SK-N-SH treated with all-trans-retinoic acid at 6 μM for 48 hours (cell line): ENCODE measurements at regions not wholly inside any gene's neighbourhood (a gene's known extent, or its start where the extent isn't known, plus 50 kb on each side); places are given as distances from the start of the nearest gene placed in this dataset.

ENCODE experiments used
- ATAC-seq: fragments of 200-7000 bp; cut with Tn5 transposase; 3 replicates; pipeline ENCODE4 v1.9.1; 2020; ENCODE audit warnings: mild to moderate bottlenecking, moderate library complexity
- ARNTL ChIP-seq: fragments of 450-650 bp; formaldehyde crosslinking; IDR thresholded peaks from 2 replicates; pipeline ENCODE4 v1.5.0; 2020; ENCODE audit warnings: low read depth, mild to moderate bottlenecking, moderate library complexity, borderline replicate concordance
- CREB5 ChIP-seq: fragments of 250-450 bp; sonication (Bioruptor Pico); IDR thresholded peaks from 2 replicates; pipeline ENCODE4 v1.5.1; 2020; ENCODE audit warnings: low read depth, mild to moderate bottlenecking, moderate library complexity
- CSDC2 ChIP-seq: fragments of 250-450 bp; sonication (Bioruptor Pico); IDR thresholded peaks from 2 replicates; pipeline ENCODE4 v1.5.0; 2020; ENCODE audit warnings: mild to moderate bottlenecking, moderate library complexity
- CSRNP3 ChIP-seq: fragments of 250-450 bp; sonication (Bioruptor Pico); IDR thresholded peaks from 2 replicates; pipeline ENCODE4 v1.5.1; 2021; ENCODE audit warnings: mild to moderate bottlenecking, moderate library complexity
- GLIS3 ChIP-seq: fragments of 250-450 bp; sonication (Bioruptor Pico); IDR thresholded peaks from 2 replicates; pipeline ENCODE4 v1.5.0; 2020; ENCODE audit warnings: mild to moderate bottlenecking, moderate library complexity
- ISL1 ChIP-seq: fragments of 250-450 bp; sonication (Bioruptor Pico); IDR thresholded peaks from 2 replicates; pipeline ENCODE4 v2.1.2; 2022; ENCODE audit warnings: mild to moderate bottlenecking, moderate library complexity
- OSR1 ChIP-seq: fragments of 250-450 bp; sonication (Bioruptor Pico); IDR thresholded peaks from 2 replicates; pipeline ENCODE4 v1.8.0; 2022; ENCODE audit warnings: moderate library complexity, mild to moderate bottlenecking, inconsistent platforms
- POU6F1 ChIP-seq: fragments of 250-450 bp; sonication (Bioruptor Pico); IDR thresholded peaks from 2 replicates; pipeline ENCODE4 v1.8.0; 2021; ENCODE audit warnings: low read depth, mild to moderate bottlenecking, moderate library complexity, borderline replicate concordance
- SNAI2 ChIP-seq: fragments of 250-450 bp; sonication (Bioruptor Pico); IDR thresholded peaks from 2 replicates; pipeline ENCODE4 v1.5.0; 2020; ENCODE audit warnings: mild to moderate bottlenecking, moderate library complexity
- TCF4 ChIP-seq: fragments of 250-450 bp; sonication (Bioruptor Pico); IDR thresholded peaks from 2 replicates; pipeline ENCODE4 v1.8.0; 2021; ENCODE audit warnings: mild to moderate bottlenecking, moderate library complexity, borderline replicate concordance
- TOX ChIP-seq: fragments of 250-450 bp; sonication (Bioruptor Pico); IDR thresholded peaks from 2 replicates; pipeline ENCODE4 v1.8.0; 2021; ENCODE audit warnings: mild to moderate bottlenecking, moderate library complexity, borderline replicate concordance
- TSHZ2 ChIP-seq: fragments of 250-450 bp; sonication (Bioruptor Pico); IDR thresholded peaks from 2 replicates; pipeline ENCODE4 v1.5.0; 2020; ENCODE audit warnings: mild to moderate bottlenecking, moderate library complexity
- ZC3H10 ChIP-seq: fragments of 250-450 bp; sonication (Bioruptor Pico); IDR thresholded peaks from 2 replicates; pipeline ENCODE4 v1.5.1; 2021; ENCODE audit warnings: mild to moderate bottlenecking, moderate library complexity
- ZFP30 ChIP-seq: fragments of 450-650 bp; formaldehyde crosslinking; IDR thresholded peaks from 2 replicates; pipeline ENCODE4 v1.5.0; 2022; ENCODE audit warnings: mild to moderate bottlenecking, moderate library complexity
- ZNF565 ChIP-seq: fragments of 450-650 bp; formaldehyde crosslinking; conservative IDR thresholded peaks from 2 replicates; pipeline ENCODE4 v1.5.0; 2020; ENCODE audit warnings: low read depth, mild to moderate bottlenecking, moderate library complexity
- ZNF8 ChIP-seq: fragments of 450-650 bp; formaldehyde crosslinking; IDR thresholded peaks from 2 replicates; pipeline ENCODE4 v1.5.0; 2020; ENCODE audit warnings: mild to moderate bottlenecking, moderate library complexity

- TF ChIP-seq TOX (no peak), CREB5 (CRISPR knock-in tag) (no peak)
- TF ChIP-seq, all 23 proteins: peak for 0
- ATAC-seq: no peak
Observed at GRCh38 chr5:124803617-124804323, 57.3 kb upstream of the ZNF608 start.

GRCh38 chr5:124806026-124806372 is 59.6 kb upstream of the ZNF608 start:
- TF ChIP-seq CREB5 (CRISPR knock-in tag): no peak
- TF ChIP-seq OSR1: no peak
- TF ChIP-seq ZNF565 (CRISPR knock-in tag): no peak
- TF ChIP-seq TSHZ2 (CRISPR knock-in tag): no peak
- no peak for TF ChIP-seq ISL1
- TF ChIP-seq ZFP30: no peak
- TF ChIP-seq ARNTL (CRISPR knock-in tag): no peak
- no peak for TF ChIP-seq ZNF8 (CRISPR knock-in tag)
- TF ChIP-seq CSRNP3 (CRISPR knock-in tag): no peak

GRCh38 chr5:124806373-124807077 is 60.1 kb upstream of the ZNF608 start:
- TF ChIP-seq ISL1 (no peak), CSRNP3 (CRISPR knock-in tag) (no peak), POU6F1 (CRISPR knock-in tag) (no peak), ZNF565 (CRISPR knock-in tag) (no peak), ZC3H10 (CRISPR knock-in tag) (no peak), TCF4 (CRISPR knock-in tag) (0 out of 2 replicates have a peak, but pooled peaks have one; percentile 18), ARNTL (CRISPR knock-in tag) (no peak), TOX (no peak), OSR1 (no peak), CSDC2 (no peak), ZNF8 (CRISPR knock-in tag) (no peak), SNAI2 (0 out of 2 replicates have a peak, but pooled peaks have one; percentile 18), GLIS3 (CRISPR knock-in tag) (no peak), TSHZ2 (CRISPR knock-in tag) (no peak), CREB5 (CRISPR knock-in tag) (no peak)
- TF ChIP-seq, all 23 proteins: peak for 2
- ATAC-seq: peak; percentile 98

More at GRCh38 chr5:124806026-124806372, 59.6 kb upstream of the ZNF608 start:
- ATAC-seq: no peak; the same call in 2 of the 3 replicates
